MM.1S (cell line): ENCODE measurements at regions not wholly inside any gene's neighbourhood (a gene's known extent, or its start where the extent isn't known, plus 50 kb on each side); places are given as distances from the start of the nearest gene placed in this dataset.

Source experiments
- DNase-seq: peaks from one replicate; pipeline ENCODE4 v3.0.0-alpha.2; 2015
- H2AFZ ChIP-seq: fragments of 300-600 bp; sonication (generic); 2 replicates; pipeline ENCODE4 v1.6.0; 2016; ENCODE audit warnings: antibody characterized with exemption, low read length
- H3F3A ChIP-seq: fragments of 300-600 bp; sonication (generic); 2 replicates; pipeline ENCODE4 v1.6.1; 2016; ENCODE audit warnings: mild to moderate bottlenecking, antibody characterized with exemption, low read length, moderate library complexity, mixed read lengths; ENCODE audit not compliant: insufficient read depth
- H3K27ac ChIP-seq: fragments of 300-600 bp; sonication (generic); 2 replicates; pipeline ENCODE4 v1.5.1; 2016; ENCODE audit warnings: mild to moderate bottlenecking, low read length
- H3K27me3 ChIP-seq: fragments of 300-600 bp; sonication (generic); replicated peaks from 2 replicates; pipeline ENCODE4 v1.6.0; 2016; ENCODE audit warnings: low read length; ENCODE audit not compliant: insufficient read depth
- H3K36me3 ChIP-seq: fragments of 300-600 bp; sonication (generic); replicated peaks from 2 replicates; pipeline ENCODE4 v1.6.1; 2016; ENCODE audit warnings: mild to moderate bottlenecking, low read length, mixed read lengths; ENCODE audit not compliant: insufficient read depth
- H3K4me1 ChIP-seq: fragments of 300-600 bp; sonication (generic); 2 replicates; pipeline ENCODE4 v1.6.1; 2016; ENCODE audit warnings: low read length, mixed read lengths
- H3K4me2 ChIP-seq: fragments of 300-600 bp; sonication (generic); 2 replicates; pipeline ENCODE4 v1.6.0; 2016; ENCODE audit warnings: low read depth, low read length
- H3K4me3 ChIP-seq: fragments of 300-600 bp; sonication (generic); 2 replicates; pipeline ENCODE4 v1.5.1; 2016; ENCODE audit warnings: low read length, mixed read lengths
- H3K79me2 ChIP-seq: fragments of 300-600 bp; sonication (generic); 2 replicates; pipeline ENCODE4 v1.6.1; 2016; ENCODE audit warnings: mixed run types, low read length, mixed read lengths
- H3K9ac ChIP-seq: fragments of 300-600 bp; sonication (generic); 2 replicates; pipeline ENCODE4 v1.6.1; 2016; ENCODE audit warnings: low read length, mixed read lengths
- H3K9me2 ChIP-seq: fragments of 300-600 bp; sonication (generic); replicated peaks from 2 replicates; pipeline ENCODE4 v1.6.1; 2016; ENCODE audit warnings: mild to moderate bottlenecking, low read length, mixed read lengths; ENCODE audit not compliant: insufficient read depth
- H3K9me3 ChIP-seq: fragments of 300-600 bp; sonication (generic); replicated peaks from 2 replicates; pipeline ENCODE4 v1.6.1; 2016; ENCODE audit warnings: mild to moderate bottlenecking, low read length, mixed read lengths; ENCODE audit not compliant: insufficient read depth
- H4K20me1 ChIP-seq: fragments of 300-600 bp; sonication (generic); 2 replicates; pipeline ENCODE4 v1.6.1; 2016; ENCODE audit warnings: mild to moderate bottlenecking, low read length, moderate library complexity, mixed read lengths; ENCODE audit not compliant: insufficient read depth
- EZH2 ChIP-seq: fragments of 300-600 bp; sonication (generic); optimal IDR thresholded peaks from 2 replicates; pipeline ENCODE3; 2017; ENCODE audit warnings: low read depth, mild to moderate bottlenecking, antibody characterized with exemption, low read length, mixed read lengths
- EZH2phosphoT487 ChIP-seq: fragments of 300-600 bp; sonication (generic); IDR thresholded peaks from 2 replicates; pipeline ENCODE4 v1.6.1; 2018; ENCODE audit warnings: antibody characterized with exemption, low read length
- TF ChIP-seq, protein P1 (sequence below): fragments of 300-600 bp; sonication (generic); IDR thresholded peaks from 2 replicates; pipeline ENCODE4 v1.5.1; 2016; ENCODE audit warnings: antibody characterized with exemption, low read length, mixed read lengths

DNA sequence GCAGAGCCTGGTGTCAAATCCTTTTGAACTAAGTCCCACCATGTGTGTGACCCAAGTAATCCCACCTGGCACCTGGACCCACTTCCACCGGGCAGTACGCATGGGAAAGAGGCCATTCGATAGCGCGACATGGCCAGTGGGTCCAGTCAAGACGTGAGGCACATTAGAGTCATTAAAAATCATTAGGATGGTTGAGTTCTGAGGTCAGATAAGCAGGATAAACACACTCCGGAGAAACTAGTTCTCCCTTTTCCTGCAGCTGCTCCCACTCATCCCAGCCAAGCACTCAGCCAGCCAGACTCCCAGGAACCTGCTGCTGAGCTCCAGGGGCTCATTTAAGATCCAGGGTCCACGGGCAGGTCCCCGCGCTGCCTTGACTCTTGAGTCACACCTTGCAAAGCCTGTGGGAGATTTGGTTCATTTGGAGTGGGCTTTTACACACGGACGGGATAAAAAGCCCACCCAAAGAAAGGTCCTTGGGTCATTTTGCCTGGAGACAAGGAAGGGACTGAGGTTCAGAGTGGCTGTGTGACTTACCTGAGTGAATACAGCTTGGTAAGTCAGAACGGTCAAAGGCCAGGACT, 313.9 kb downstream of the BCL11B start:
- no peaks in the 10 kb centered on the region for H4K20me1 ChIP-seq
- TF ChIP-seq, protein P1, sequence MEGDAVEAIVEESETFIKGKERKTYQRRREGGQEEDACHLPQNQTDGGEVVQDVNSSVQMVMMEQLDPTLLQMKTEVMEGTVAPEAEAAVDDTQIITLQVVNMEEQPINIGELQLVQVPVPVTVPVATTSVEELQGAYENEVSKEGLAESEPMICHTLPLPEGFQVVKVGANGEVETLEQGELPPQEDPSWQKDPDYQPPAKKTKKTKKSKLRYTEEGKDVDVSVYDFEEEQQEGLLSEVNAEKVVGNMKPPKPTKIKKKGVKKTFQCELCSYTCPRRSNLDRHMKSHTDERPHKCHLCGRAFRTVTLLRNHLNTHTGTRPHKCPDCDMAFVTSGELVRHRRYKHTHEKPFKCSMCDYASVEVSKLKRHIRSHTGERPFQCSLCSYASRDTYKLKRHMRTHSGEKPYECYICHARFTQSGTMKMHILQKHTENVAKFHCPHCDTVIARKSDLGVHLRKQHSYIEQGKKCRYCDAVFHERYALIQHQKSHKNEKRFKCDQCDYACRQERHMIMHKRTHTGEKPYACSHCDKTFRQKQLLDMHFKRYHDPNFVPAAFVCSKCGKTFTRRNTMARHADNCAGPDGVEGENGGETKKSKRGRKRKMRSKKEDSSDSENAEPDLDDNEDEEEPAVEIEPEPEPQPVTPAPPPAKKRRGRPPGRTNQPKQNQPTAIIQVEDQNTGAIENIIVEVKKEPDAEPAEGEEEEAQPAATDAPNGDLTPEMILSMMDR, result no peak
- TF ChIP-seq EZH2 (no peak), EZH2phosphoT487 (no peak)
- no peak overlapping the region for H3K27ac ChIP-seq
- no peak for DNase-seq
- H3K36me3 ChIP-seq, result no peaks in the 10 kb centered on the region
- H3K4me1 ChIP-seq, result no peaks in the 10 kb centered on the region
- H3K79me2 ChIP-seq, result no peaks in the 10 kb centered on the region
- H3K27me3 ChIP-seq, result no peaks in the 10 kb centered on the region
- no peaks in the 10 kb centered on the region for H3K9me3 ChIP-seq
- no peaks in the 10 kb centered on the region for H3F3A ChIP-seq
- H3K4me2 ChIP-seq, result no peak overlapping the region
- H3K4me3 ChIP-seq, result no peak overlapping the region
- no peak overlapping the region for H3K9ac ChIP-seq
- H3K9me2 ChIP-seq, result no peaks in the 10 kb centered on the region
- no peak overlapping the region for H2AFZ ChIP-seq

DNA sequence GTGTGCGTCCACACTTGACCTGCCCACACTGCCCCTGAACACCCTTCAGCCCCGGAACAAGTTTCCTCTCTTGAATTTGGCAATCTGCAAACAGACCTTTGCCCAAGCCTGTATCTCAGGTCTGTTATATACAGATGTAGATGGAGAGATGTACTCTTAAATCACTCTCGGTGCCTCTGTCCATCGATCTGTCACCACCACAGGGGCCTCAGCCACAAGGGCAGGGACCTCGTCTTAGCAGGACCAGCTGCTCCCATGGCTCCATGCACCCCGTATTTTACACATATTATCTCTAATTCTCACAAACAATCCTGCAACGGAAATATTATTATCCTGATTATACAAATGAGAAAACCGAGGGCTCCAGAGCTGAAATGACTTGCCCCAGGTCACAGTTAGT, 313.4 kb downstream of the BCL11B start:
- no peaks in the 10 kb centered on the region for H3K79me2 ChIP-seq
- H3F3A ChIP-seq, result no peaks in the 10 kb centered on the region
- no peaks in the 10 kb centered on the region for H3K36me3 ChIP-seq
- H3K27ac ChIP-seq, result no peak overlapping the region
- H4K20me1 ChIP-seq, result no peaks in the 10 kb centered on the region
- no peaks in the 10 kb centered on the region for H3K9me3 ChIP-seq
- H3K4me3 ChIP-seq, result no peak overlapping the region
- H3K4me2 ChIP-seq, result no peak overlapping the region
- no peak overlapping the region for H2AFZ ChIP-seq
- DNase-seq, result no peak
- TF ChIP-seq, protein P1, result no peak
- TF ChIP-seq EZH2, result no peak
- no peak for TF ChIP-seq EZH2phosphoT487
- no peak overlapping the region for H3K9ac ChIP-seq
- no peaks in the 10 kb centered on the region for H3K4me1 ChIP-seq
- no peaks in the 10 kb centered on the region for H3K9me2 ChIP-seq
- no peaks in the 10 kb centered on the region for H3K27me3 ChIP-seq

DNA sequence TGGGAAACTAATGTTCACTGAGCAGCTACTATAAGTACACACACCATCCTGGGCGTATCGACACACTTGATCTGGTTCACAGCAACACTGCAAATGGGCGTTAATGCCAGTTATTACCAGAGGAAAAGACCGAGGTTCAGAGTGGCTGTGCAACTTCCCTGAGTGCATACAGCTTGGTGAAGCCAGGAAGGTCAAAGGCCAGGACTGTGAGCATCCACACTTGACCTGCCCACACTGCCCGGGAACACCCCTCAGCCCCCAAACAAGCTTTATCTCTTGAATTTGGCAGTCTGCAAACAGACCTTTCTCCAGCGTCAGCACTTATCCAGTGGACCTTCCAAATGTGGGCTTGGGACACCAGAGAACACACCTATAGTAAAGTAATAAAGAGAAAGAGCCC, 312.6 kb downstream of the BCL11B start:
- TF ChIP-seq EZH2 (no peak), EZH2phosphoT487 (no peak)
- TF ChIP-seq, protein P1, result no peak
- no peaks in the 10 kb centered on the region for H4K20me1 ChIP-seq
- H3K9me3 ChIP-seq, result no peaks in the 10 kb centered on the region
- no peaks in the 10 kb centered on the region for H3K79me2 ChIP-seq
- no peaks in the 10 kb centered on the region for H3K27me3 ChIP-seq
- no peak overlapping the region for H3K4me3 ChIP-seq
- H3K4me2 ChIP-seq, result no peak overlapping the region
- DNase-seq, result no peak
- no peak overlapping the region for H3K9ac ChIP-seq
- H3K27ac ChIP-seq, result no peak overlapping the region
- H3K36me3 ChIP-seq, result no peaks in the 10 kb centered on the region
- H3K4me1 ChIP-seq, result no peaks in the 10 kb centered on the region
- H3F3A ChIP-seq, result no peaks in the 10 kb centered on the region
- no peaks in the 10 kb centered on the region for H3K9me2 ChIP-seq
- H2AFZ ChIP-seq, result no peak overlapping the region
